Suprapubic skin (tissue), 4 donors: ENCODE measurements at regions not wholly inside any gene's neighbourhood (a gene's known extent, or its start where the extent isn't known, plus 50 kb on each side); places are given as distances from the start of the nearest gene placed in this dataset.
"Not testable (repeated sequence)": the region's sequence is repeated elsewhere in the genome, so short reads cannot be mapped to it uniquely, and the experiment has no call there.

Source experiments
- CTCF ChIP-seq, 2 donors: fragments of 200-600 bp in 1 of 2; fragments of 450-650 bp in 1 of 2; sonication (generic) in 1 of 2; IDR thresholded peaks; one replicate each; pipeline ENCODE4 v1.5.1; 2016 to 2019; ENCODE audit warnings: antibody characterized with exemption in 2 of 2, mild to moderate bottlenecking in 1 of 2, moderate library complexity in 1 of 2
- POLR2A ChIP-seq, 2 donors: fragments of 450-650 bp; IDR thresholded peaks; one replicate each; pipeline ENCODE4 v1.6.1; 2017; ENCODE audit warnings: antibody characterized with exemption in 2 of 2, mild to moderate bottlenecking in 2 of 2, moderate library complexity in 2 of 2
- POLR2AphosphoS5 ChIP-seq, 3 donors: sonication (generic); formaldehyde crosslinking; IDR thresholded peaks; one replicate each; pipeline ENCODE4 v1.6.1; 2017; ENCODE audit warnings: antibody characterized with exemption in 3 of 3

- TF ChIP-seq POLR2A, CTCF, POLR2AphosphoS5 (IDR thresholded peaks at IDR 0.05): not testable (repeated sequence)
These were observed 491.2 kb downstream of the BRD1 start for GRCh38 chr22:49336483-49336882.
